SU-DHL-6 (cell line): ENCODE measurements at regions not wholly inside any gene's neighbourhood (a gene's known extent, or its start where the extent isn't known, plus 50 kb on each side); places are given as distances from the start of the nearest gene placed in this dataset.

Source experiments
- CTCF ChIP-seq: fragments of 200-600 bp; sonication (generic); IDR thresholded peaks from one replicate; pipeline ENCODE4 v1.5.1; 2017; ENCODE audit warnings: antibody characterized with exemption, mild to moderate bottlenecking, low read length, moderate library complexity; ENCODE audit not compliant: insufficient read depth, poor library complexity, severe bottlenecking
- EZH2phosphoT487 ChIP-seq: fragments of 200-600 bp; sonication (generic), shearing (Covaris generic); conservative IDR thresholded peaks from 2 replicates; pipeline ENCODE4 v1.6.1; 2018; ENCODE audit warnings: mild to moderate bottlenecking, antibody characterized with exemption, low read length, moderate library complexity, mixed read lengths

- no peak for TF ChIP-seq CTCF
- TF ChIP-seq EZH2phosphoT487: no peak
Measured at GRCh38 chr11:36807871-36808270, 209.8 kb upstream of the RAG2 start.
